Embryonic facial prominence (tissue), 1 donor: ENCODE measurements at regions not wholly inside any gene's neighbourhood (a gene's known extent, or its start where the extent isn't known, plus 50 kb on each side); places are given as distances from the start of the nearest gene placed in this dataset.
"Not testable (repeated sequence)": the region's sequence is repeated elsewhere in the genome, so short reads cannot be mapped to it uniquely, and the experiment has no call there.

ENCODE experiments used
- DNase-seq: peaks from one replicate; pipeline ENCODE4 v3.0.0-alpha.2; 2016; ENCODE audit errors: extremely low spot score

GRCh38 chr6:80517525-80517924, 411.1 kb downstream of the BCKDHB start:
- no peak for DNase-seq

- DNase-seq, result not testable (repeated sequence)
Observed at GRCh38 chr6:80510521-80510920, 404.1 kb downstream of the BCKDHB start.

- DNase-seq, result no peak
Observed at GRCh38 chr6:80508885-80509630, 402.6 kb downstream of the BCKDHB start.

- no peak for DNase-seq
Observed at GRCh38 chr6:80504882-80505281, 398.4 kb downstream of the BCKDHB start.

- DNase-seq, result no peak
Observed at GRCh38 chr6:80503660-80504059, 397.2 kb downstream of the BCKDHB start.

- DNase-seq, result no peak
Observed at GRCh38 chr6:80502871-80503270, 396.4 kb downstream of the BCKDHB start.

- DNase-seq, result no peak
Observed at GRCh38 chr6:80501636-80502035, 395.2 kb downstream of the BCKDHB start.

- not testable (repeated sequence) for DNase-seq
Observed at GRCh38 chr6:80497696-80498486, 391.4 kb downstream of the BCKDHB start.

GRCh38 chr6:80489911-80490635, 383.6 kb downstream of the BCKDHB start:
- DNase-seq, result no peak

- DNase-seq, result no peak
Observed at GRCh38 chr6:80488190-80488589, 381.7 kb downstream of the BCKDHB start.

- DNase-seq, result not testable (repeated sequence)
Observed at GRCh38 chr6:80485494-80485893, 379.0 kb downstream of the BCKDHB start.

GRCh38 chr6:80482056-80482455, 375.6 kb downstream of the BCKDHB start:
- DNase-seq, result no peak

- no peak for DNase-seq
Observed at GRCh38 chr6:80480421-80481157, 374.1 kb downstream of the BCKDHB start.

GRCh38 chr6:80478030-80478429, 371.6 kb downstream of the BCKDHB start:
- DNase-seq, result no peak

GRCh38 chr6:80477591-80477990, 371.1 kb downstream of the BCKDHB start:
- no peak for DNase-seq

GRCh38 chr6:80472271-80472670, 365.8 kb downstream of the BCKDHB start:
- DNase-seq, result no peak

- DNase-seq, result no peak
Observed at GRCh38 chr6:80469977-80470376, 363.5 kb downstream of the BCKDHB start.

- no peak for DNase-seq
Observed at GRCh38 chr6:80468398-80468797, 361.9 kb downstream of the BCKDHB start.

GRCh38 chr6:80467408-80467807, 360.9 kb downstream of the BCKDHB start:
- no peak for DNase-seq

- DNase-seq, result no peak
Observed at GRCh38 chr6:80466981-80467380, 360.5 kb downstream of the BCKDHB start.

- no peak for DNase-seq
Observed at GRCh38 chr6:80465513-80465912, 359.0 kb downstream of the BCKDHB start.

GRCh38 chr6:80464901-80465300, 358.4 kb downstream of the BCKDHB start:
- DNase-seq, result no peak
